ENCODE measurements at regions not wholly inside any gene's neighbourhood (a gene's known extent, or its start where the extent isn't known, plus 50 kb on each side); places are given as distances from the start of the nearest gene placed in this dataset.

DNA sequence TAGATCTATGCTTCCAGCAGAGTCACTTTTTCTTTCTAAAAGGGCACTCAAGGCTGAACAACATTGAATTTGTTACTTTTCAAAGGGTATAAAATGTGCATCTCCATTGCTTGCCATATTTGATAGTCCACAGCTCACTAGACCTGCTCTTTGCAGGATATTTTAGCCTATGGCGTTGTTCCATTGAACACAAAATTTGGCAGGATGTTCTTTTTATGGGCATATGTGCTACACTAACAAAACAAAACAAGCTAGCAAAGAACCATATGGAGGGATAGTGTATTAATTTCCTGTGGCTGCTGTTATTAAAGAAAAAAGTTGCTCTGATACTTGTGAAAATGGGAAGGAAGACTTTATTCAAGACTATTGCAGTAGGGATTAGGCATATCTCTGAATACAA lies 828.7 kb downstream of the TYW1 start:
- TF ChIP-seq CTCF (IDR thresholded peaks at IDR 0.05) (no peak), POLR2A (IDR thresholded peaks at IDR 0.05) (no peak), EP300 (IDR thresholded peaks at IDR 0.05) (no peak), POLR2AphosphoS5 (IDR thresholded peaks at IDR 0.05) (no peak)
